Erythroblast (primary cell): ENCODE measurements at regions not wholly inside any gene's neighbourhood (a gene's known extent, or its start where the extent isn't known, plus 50 kb on each side); places are given as distances from the start of the nearest gene placed in this dataset.

Experiments used
- GATA1 ChIP-seq: IDR thresholded peaks from 2 replicates; pipeline ENCODE4 v1.6.1; 2011; ENCODE audit warnings: low read depth, mild to moderate bottlenecking, control low read depth, low read length, moderate library complexity
- POLR2A ChIP-seq: IDR thresholded peaks from 2 replicates; pipeline ENCODE4 v1.6.1; 2011; ENCODE audit warnings: mild to moderate bottlenecking, low read length

- no peak for TF ChIP-seq POLR2A
- TF ChIP-seq GATA1 = no peak
Observed at GRCh38 chr13:106344342-106344741, 191.1 kb downstream of the EFNB2 start.
